COLO829 (cell line): ENCODE measurements at regions not wholly inside any gene's neighbourhood (a gene's known extent, or its start where the extent isn't known, plus 50 kb on each side); places are given as distances from the start of the nearest gene placed in this dataset.

Experiments
- DNase-seq: peaks from one replicate; pipeline ENCODE4 v3.0.0; 2012; ENCODE audit warnings: low spot score

DNA sequence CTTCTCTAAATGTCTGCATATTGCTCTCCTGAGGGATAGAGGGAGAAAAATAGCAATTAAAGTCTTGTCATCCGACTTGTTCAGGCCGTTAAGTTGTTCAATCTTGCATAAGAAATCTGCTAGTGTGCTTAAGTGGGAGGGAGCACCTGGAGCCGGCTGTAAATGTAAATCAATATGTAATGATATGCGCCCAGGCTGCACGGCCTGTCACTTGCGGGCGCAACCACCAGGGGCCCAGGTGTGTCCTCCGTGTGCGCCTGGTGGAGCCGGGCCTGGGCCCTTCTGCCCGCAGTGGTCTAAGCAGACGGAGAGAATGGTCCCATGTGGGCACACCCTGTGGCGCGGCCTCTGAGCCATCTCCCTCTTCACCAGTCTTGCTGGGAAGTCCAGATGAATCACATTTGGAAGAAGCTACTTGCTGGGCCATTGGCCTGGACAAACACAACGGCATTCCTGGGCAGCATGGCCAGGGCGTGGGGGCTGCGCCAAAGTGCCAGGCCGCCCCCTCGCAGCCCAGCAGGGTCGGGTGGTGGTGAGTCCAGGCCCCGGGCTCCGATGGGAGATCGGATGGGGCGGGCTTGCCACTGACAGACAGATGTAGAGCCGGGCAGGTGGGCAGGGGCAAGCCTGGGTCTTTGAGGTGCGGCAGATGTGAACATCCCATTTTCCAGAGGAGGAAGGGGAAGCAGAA, 193.3 kb upstream of the C14orf180 start:
- no peak for DNase-seq

DNA sequence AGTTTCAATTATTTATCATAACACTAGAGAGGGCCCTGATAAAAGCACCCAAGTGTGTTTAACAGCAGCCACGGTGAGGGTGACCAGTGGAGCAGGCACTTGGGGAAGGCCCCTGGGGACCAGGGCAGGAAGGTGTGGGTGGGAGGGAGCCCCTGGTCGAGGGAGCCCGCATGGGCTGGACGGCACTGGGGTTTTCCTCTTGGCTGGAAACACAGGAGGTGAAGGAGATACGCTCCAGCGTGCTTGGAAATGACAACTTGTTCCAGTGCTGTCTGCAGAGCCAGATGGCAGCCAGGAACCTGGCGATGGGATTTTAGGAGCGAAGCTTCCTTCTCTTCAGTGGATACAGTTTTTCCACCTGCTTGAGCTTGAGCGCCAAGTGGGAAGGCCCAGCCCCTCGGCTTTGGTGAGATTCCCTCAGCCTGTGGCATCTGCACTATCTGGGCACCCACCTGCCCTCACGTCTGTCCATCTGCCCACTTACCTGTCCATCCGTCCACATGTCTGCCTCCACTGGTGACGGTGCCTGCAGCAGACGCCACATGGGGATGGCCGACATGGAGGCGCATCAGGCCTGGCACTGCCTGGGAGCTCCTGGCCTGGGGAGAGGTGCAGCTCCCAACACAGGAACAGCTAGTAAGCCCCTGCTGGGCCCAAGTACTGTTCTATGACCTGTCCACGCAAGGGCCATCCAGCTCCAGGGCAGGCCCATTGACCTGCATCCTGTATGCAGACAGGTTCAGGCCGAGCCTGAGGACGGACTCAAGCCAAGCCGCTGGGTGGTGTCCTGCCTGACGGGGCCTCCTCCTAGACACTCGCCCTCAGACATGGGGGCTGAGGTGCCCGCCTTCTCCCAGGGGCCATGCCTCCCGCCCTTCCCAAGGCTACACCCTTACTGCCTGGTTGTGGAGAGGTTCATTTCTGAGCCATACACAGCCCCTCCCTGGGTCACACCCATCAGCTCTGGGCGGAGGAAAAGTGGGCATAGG, 192.2 kb upstream of the C14orf180 start:
- no peak for DNase-seq

DNA sequence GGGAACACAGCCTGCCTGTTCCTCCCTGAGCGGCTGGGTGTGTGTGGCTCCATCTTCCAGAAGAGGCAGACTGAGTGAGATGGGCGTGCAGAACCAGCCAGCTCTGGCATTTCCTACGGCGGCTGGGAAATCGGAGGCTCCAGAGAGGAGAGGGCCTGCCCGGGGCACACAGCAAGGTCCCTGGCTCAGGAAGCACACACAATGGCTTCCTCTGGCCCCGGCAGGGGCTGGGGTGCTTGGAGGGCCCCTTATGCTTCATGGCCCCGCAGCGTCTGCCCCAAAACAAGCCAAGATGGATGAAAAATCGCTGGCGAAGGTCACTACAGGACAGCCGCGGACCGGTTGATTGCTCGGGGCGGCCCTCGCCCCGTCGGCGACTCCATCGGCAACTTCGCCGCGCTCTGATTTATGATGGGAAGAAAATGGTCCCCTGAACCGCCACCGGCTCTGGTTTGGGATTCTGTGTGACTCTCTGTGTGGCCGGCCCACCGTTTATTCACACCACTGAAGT, 191.5 kb upstream of the C14orf180 start:
- DNase-seq, result no peak

DNA sequence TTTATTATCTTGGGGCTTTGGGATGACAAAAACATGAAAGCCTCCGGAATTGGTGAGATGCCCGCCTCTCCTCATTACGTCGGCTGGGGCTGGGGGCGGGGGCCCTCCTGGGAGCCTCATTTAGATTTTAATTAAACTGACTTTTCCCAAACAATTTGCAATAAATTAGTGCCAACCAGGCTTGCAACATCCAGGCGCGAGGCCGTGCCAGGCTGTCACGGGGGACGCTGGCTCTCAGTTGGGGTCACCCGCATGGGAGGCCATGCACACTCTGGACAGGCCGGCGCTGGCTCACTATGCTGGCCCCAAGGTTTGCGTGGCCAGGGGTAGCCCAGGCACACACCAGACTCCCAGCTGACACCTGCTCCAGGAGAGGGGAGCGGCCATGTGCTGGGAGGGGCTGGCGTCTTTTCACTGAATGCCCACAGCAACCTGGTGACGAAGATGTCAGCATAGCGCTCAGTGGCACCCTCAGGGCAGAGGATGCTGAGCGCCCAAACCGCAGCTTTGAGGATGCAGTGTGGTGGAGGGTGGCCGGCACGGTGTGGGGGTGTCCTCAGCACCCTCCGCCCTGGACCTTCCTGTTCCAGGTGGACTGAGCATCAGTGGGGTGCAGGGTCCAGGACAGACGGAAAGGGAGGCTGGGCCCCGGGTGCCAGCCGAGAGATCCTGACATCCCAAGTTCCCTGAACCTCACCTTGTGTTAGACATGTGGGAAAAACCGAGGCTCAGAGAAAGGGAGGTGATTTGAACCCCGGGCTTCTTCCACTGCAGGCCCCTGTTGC, 190.8 kb upstream of the C14orf180 start:
- DNase-seq, result no peak

DNA sequence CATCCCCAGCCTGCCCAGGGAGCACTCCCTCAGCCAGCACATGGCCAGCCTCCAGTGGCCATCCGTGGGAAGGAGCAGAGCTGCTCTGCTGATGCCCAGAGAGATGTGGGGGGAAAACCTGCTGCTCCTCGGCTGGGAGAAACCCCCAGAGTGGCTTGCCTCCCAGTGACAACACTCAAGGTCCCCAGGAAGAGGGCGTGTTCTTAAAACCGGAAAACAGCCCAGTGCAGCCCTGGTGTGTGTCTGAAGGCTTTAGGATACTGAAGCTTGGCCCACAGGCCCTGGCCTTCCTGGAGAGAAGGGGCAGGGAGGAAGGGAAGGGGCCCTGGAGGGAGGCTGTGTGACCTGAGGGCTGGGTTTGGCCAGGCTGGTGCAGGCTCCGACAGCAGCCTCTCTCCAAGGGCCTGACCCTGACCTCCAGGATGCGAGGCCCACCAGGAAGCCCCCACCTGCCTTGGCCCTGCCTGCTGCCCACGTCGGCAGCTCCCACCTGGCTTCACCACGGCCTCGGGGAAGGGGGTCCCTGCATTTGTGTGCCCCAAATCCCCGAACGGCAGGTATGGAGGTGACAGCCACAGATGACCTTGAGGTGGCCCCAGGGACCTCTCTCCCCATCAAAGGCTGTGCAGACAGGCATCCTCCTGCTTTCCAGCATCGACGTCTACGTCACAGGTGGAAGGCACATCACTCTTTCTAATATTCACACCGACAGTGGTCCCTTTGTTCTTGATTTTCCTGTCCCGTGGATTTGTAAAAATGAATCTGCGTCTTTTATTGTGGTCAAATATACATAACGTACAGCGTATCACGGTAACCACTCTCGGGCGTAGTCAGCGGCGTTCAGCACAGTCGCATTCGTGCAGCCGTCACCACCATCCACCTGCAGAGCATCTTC, 190.0 kb upstream of the C14orf180 start:
- no peak for DNase-seq

DNA sequence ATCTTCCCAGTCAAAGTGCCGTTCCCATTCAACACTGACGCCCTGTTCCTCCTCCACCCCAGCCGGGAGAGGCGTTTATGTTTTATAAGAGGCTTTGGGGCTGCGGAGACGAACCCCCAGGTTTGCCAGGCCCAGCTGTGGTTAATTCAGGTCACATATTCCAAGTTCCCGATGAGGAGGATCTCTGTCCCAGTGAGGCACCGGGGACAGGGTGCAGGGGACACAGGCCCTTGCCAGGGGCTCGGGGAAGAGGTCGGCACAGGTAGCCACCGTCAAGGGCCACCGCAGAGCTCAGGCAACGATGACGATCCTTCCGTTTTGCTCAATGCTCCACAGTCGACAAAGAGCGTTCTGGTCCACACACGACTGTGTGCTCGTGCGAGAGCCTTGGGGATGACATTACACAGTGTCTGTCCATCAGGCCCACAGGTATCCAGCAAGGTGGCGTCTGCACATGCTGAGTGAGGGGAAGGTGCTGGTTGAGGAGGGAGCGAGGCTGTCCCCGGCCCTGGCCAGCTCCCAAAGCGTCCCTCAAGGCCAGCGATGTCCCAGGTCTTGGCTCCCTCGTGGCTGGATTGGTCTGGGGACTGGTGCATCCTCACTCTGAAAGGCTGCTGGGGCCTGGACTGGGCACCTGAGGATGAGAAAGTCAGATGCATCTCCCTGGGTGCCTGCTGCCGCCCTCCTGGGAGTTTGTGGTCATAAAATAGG, 189.2 kb upstream of the C14orf180 start:
- no peak for DNase-seq

- no peak for DNase-seq
Observed at GRCh38 chr14:104390941-104391901, 188.3 kb upstream of the C14orf180 start.

- no peak for DNase-seq
Observed at GRCh38 chr14:104392001-104392395, 187.6 kb upstream of the C14orf180 start.

GRCh38 chr14:104392396-104393198, 187.0 kb upstream of the C14orf180 start:
- DNase-seq, result no peak

- no peak for DNase-seq
Observed at GRCh38 chr14:104393199-104393897, 186.2 kb upstream of the C14orf180 start.

DNA sequence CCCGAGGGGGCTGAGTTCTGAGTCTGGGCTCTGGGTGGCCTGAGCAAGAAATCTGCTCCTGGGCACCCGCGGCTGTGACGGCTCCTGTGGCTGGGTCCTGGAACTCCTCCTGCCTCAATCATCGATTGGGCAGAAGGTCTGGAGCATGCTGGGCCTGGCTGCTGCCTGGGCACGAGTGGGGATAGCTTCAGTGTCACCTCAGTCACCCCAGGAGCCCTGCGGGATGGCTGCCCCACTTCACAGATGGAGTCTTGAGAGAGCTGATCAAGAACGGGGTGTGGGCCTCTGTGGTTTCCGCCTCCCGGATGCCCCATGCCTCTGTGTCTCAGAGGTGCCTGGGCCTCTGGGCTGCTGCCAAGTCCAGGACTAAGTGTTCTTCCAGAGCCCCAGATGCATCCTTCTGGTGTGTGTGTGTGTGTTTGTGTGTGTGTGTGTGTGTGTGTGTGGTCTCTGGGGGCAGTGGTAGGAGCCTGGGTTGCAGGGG, 185.6 kb upstream of the C14orf180 start:
- DNase-seq, result no peak

- no peak for DNase-seq
Observed at GRCh38 chr14:104394409-104394851, 185.1 kb upstream of the C14orf180 start.

- no peak for DNase-seq
Observed at GRCh38 chr14:104395276-104395675, 184.3 kb upstream of the C14orf180 start.

GRCh38 chr14:104395941-104396681, 183.5 kb upstream of the C14orf180 start:
- no peak for DNase-seq

DNA sequence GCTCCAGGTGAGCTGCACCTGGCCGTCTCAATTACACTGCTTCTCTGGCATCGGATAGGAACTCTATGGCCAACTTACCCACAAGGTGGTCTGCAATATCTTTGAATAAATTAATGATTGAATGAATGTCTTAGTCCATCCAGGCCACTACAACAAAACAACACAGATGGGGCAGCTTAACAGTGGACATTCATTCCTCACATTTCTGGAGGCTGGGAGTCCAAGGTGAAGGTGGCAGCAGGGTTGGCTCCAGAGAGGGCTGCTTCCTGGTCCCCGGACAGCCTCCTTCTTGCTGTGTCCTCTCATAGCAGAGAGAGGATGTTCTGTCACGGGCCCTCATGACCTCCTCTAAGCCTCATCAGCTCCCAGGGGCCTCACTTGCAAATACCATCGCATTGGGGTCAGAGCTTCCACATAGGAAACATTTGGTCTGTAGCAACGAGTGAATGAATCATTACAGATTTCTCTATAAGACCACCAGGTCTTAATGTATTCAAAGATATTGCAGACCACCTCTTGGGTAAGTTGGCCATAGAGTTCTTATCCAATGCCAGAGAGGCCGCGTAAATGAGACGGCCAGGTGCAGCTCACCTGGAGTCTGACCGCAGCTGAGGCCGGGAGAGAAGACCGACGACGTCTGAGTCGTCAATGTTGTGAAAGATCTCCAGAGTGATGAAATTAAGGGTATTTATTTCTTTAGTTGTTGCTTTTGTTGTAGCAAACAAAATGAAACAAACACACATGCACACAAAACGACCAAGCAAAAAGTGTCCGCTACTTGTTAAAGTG, 182.7 kb upstream of the C14orf180 start:
- no peak for DNase-seq

DNA sequence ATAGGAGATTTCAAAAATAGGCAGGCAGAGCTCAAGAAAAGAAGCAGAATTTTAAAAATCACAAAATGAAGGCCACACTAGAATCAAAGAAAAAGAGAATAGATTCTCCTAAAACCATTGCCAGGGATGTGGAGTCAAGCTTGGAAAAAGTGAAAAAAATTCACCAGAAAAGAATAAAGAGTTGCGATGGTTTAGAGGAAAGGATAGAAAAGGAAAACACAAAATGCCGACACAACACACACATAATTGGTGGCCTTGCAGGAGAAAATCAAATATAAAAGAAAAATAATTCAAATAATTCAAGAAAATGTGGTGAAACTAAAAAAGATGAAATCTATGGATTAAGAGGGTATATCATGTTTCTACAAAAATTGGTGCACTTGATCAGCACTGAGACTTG, 181.6 kb upstream of the C14orf180 start:
- no peak for DNase-seq
